GM12878 (cell line): ENCODE measurements at regions not wholly inside any gene's neighbourhood (a gene's known extent, or its start where the extent isn't known, plus 50 kb on each side); places are given as distances from the start of the nearest gene placed in this dataset.

Experiments
- ATAC-seq: fragments of 200-7000 bp; cut with Tn5 transposase; 3 replicates; pipeline ENCODE4 v1.9.1; 2020; ENCODE audit warnings: mild to moderate bottlenecking, moderate library complexity
- BruUV-seq: library from RNA; stranded (reverse); fragments of 400-500 nt; replicated peaks from 2 replicates; lab custom pipeline; 2021; lab: Mats Ljungman, UMichigan
- CTCF ChIA-PET: fragments of 300-600 bp; sonication (Branson Sonifier 250); formaldehyde crosslinking; extraction: SDS; loops from one replicate; lab custom pipeline; 2021; ENCODE audit warnings: inconsistent platforms; lab: Yijun Ruan, JAX
- POLR2A ChIA-PET: fragments of 350-600 bp; formaldehyde crosslinking; extraction: SDS; loops from one replicate; lab custom pipeline; 2021; ENCODE audit warnings: inconsistent platforms; lab: Charles Lee
- RAD21 ChIA-PET: fragments of 300-600 bp; sonication (Branson Sonifier 250); formaldehyde crosslinking; loops from one replicate; lab custom pipeline; 2023; ENCODE audit warnings: antibody characterized with exemption; ENCODE audit not compliant: unreplicated experiment; lab: Charles Lee
- SMC1A ChIA-PET: fragments of 300-600 bp; sonication (Branson Sonifier 250); formaldehyde crosslinking; loops from one replicate; lab custom pipeline; 2023; ENCODE audit not compliant: unreplicated experiment, uncharacterized antibody; lab: Charles Lee
- DNase-seq: peaks from one replicate; pipeline ENCODE4 v3.0.0-alpha.2; 2011; ENCODE audit warnings: low read depth, low spot score
- FAIRE-seq: peaks from 3 replicates; lab custom pipeline; 2011; peaks lifted over from hg19 to GRCh38; lab: Jason Lieb, UNC
- H2AFZ ChIP-seq: 2 replicates; pipeline ENCODE4 v1.6.0; 2011; ENCODE audit warnings: low read depth, low read length, control low read depth; ENCODE audit not compliant: control insufficient read depth
- H3K27ac ChIP-seq: 2 replicates; pipeline ENCODE4 v1.5.1; 2011; ENCODE audit warnings: control low read depth; ENCODE audit not compliant: control insufficient read depth, insufficient read depth
- H3K27me3 ChIP-seq, 2 experiments: replicated peaks in 1 of 2; 2 replicates each; pipeline versions ENCODE4 v1.6.0 to v1.6.1; 2011; ENCODE audit warnings: low read length in 1 of 2; ENCODE audit not compliant: control insufficient read depth in 2 of 2, insufficient read depth in 2 of 2
- H3K36me3 ChIP-seq, 2 experiments: 2 replicates each; pipeline ENCODE4 v1.5.1; 2011; ENCODE audit warnings: low read length in 1 of 2; ENCODE audit not compliant: control insufficient read depth in 2 of 2, insufficient read depth in 2 of 2
- H3K4me1 ChIP-seq: 2 replicates; pipeline ENCODE4 v1.6.1; 2011; ENCODE audit warnings: mild to moderate bottlenecking, low read length, moderate library complexity, mixed read lengths; ENCODE audit not compliant: control insufficient read depth, insufficient read depth
- H3K4me2 ChIP-seq: 2 replicates; pipeline ENCODE4 v1.6.0; 2011; ENCODE audit warnings: control low read depth; ENCODE audit not compliant: control insufficient read depth, insufficient read depth
- H3K4me3 ChIP-seq: fragments of 200-600 bp; sonication (generic); 2 replicates; pipeline ENCODE4 v1.5.1; 2016
- H3K79me2 ChIP-seq: 2 replicates; pipeline ENCODE4 v1.6.0; 2011; ENCODE audit warnings: low read length; ENCODE audit not compliant: control insufficient read depth, insufficient read depth
- H3K9ac ChIP-seq: 2 replicates; pipeline ENCODE4 v1.8.0; 2011; ENCODE audit warnings: low read length, control low read depth, mixed read lengths; ENCODE audit not compliant: control insufficient read depth, insufficient read depth
- H3K9me3 ChIP-seq: replicated peaks from 3 replicates; pipeline ENCODE4 v1.5.1; 2011; ENCODE audit warnings: mild to moderate bottlenecking, low read length; ENCODE audit not compliant: control insufficient read depth, insufficient read depth
- H4K20me1 ChIP-seq: 2 replicates; pipeline ENCODE4 v1.6.0; 2011; ENCODE audit not compliant: control insufficient read depth, insufficient read depth
- FOS ChIP-seq: IDR thresholded peaks from 3 replicates; pipeline ENCODE4 v1.6.1; 2011; ENCODE audit warnings: borderline replicate concordance; ENCODE audit not compliant: insufficient read length; ENCODE audit errors: extremely low read depth
- LARP7 ChIP-seq: fragments of 450-650 bp; IDR thresholded peaks from 2 replicates; pipeline ENCODE4 v1.6.1; 2017; ENCODE audit warnings: mild to moderate bottlenecking
- NBN ChIP-seq: fragments of 450-650 bp; IDR thresholded peaks from 2 replicates; pipeline ENCODE4 v1.6.1; 2016
- NFYA ChIP-seq: IDR thresholded peaks from 2 replicates; pipeline ENCODE4 v1.6.1; 2011; ENCODE audit warnings: low read depth, mild to moderate bottlenecking, low read length, improper control_type of control experiment, borderline replicate concordance
- RELB ChIP-seq: fragments of 450-650 bp; IDR thresholded peaks from 2 replicates; pipeline ENCODE4 v1.6.1; 2017; ENCODE audit warnings: low read depth, mild to moderate bottlenecking, moderate library complexity
- SMAD5 ChIP-seq: IDR thresholded peaks from 2 replicates; pipeline ENCODE4 v1.6.1; 2016; ENCODE audit warnings: antibody characterized with exemption, low read depth
- TCF7 ChIP-seq: IDR thresholded peaks from 2 replicates; pipeline ENCODE4 v1.6.1; 2014; ENCODE audit warnings: antibody characterized with exemption, borderline replicate concordance
- WGBS: methylation state at CpG from one replicate; pipeline ENCODE4 v1.1.6; 2016; ENCODE audit warnings: low lambda C conversion rate; ENCODE audit not compliant: insufficient replicate concordance, insufficient coverage; ENCODE audit errors: missing lambda C conversion rate; 5-methylcytosine and 5-hydroxymethylcytosine counted together
- in situ Hi-C: fragments of 300-500 bp; cut with MboI; formaldehyde crosslinking; loops from 9 replicates; pipeline ENCODE4 v1.14.3; 2018; ENCODE audit warnings: mixed read lengths
- intact Hi-C: fragments of 100-400 bp; cut with micrococcal nuclease; formaldehyde crosslinking; loops from one replicate; pipeline ENCODE4 v1.14.2; 2022; ENCODE audit not compliant: unreplicated experiment

- ChIA-PET CTCF (no interaction called here), SMC1A (interaction anchor here (0.6 to 0.7 kb wide), 2 partner anchors 106 to 147 kb away, joined by 3 read pairs; no protein-coding TSS in a partner anchor)
- no peak overlapping the region for H3K27ac ChIP-seq
- no TSS peak for BruUV-seq
- H3K27me3 ChIP-seq: 0 out of 4 replicates have a peak, but pooled peaks cover 0 to 2% of the 10 kb centered on the region in 2 experiments
- in situ Hi-C loops: no loop called here
- FAIRE-seq: no peak
- 0% methylated on average over 3 of the region's 3 CpGs for WGBS
- no peak overlapping the region for H3K4me3 ChIP-seq
- no peak overlapping the region for H3K4me2 ChIP-seq
- no peaks in the 10 kb centered on the region for H3K4me1 ChIP-seq
- TF ChIP-seq NBN: no peak
- TF ChIP-seq TCF7: no peak
- TF ChIP-seq, all 136 proteins: peak for 0
- DNase-seq (no peak), ATAC-seq (no peak)
- no peak overlapping the region for H3K9ac ChIP-seq
- ChIA-PET POLR2A (no interaction called here), RAD21 (no interaction called here)
- no peaks in the 10 kb centered on the region for H4K20me1 ChIP-seq
- H3K36me3 ChIP-seq: no peaks in the 10 kb centered on the region
- intact Hi-C loops: no loop called here
- no peaks in the 10 kb centered on the region for H3K79me2 ChIP-seq
- no peaks in the 10 kb centered on the region for H3K9me3 ChIP-seq
- H2AFZ ChIP-seq: no peak overlapping the region
Observed at GRCh38 chr9:108639696-108640095, 216.1 kb downstream of the ACTL7B start.

- Histone ChIP-seq H3K27me3 (0 out of 4 replicates have a peak, but pooled peaks cover 0 to 2% of the 10 kb centered on the region in 2 experiments), H3K4me2 (no peak overlapping the region), H3K9ac (no peak overlapping the region), H3K9me3 (no peaks in the 10 kb centered on the region), H2AFZ (no peak overlapping the region), H3K79me2 (no peaks in the 10 kb centered on the region), H3K36me3 (no peaks in the 10 kb centered on the region), H4K20me1 (no peaks in the 10 kb centered on the region), H3K4me1 (no peaks in the 10 kb centered on the region), H3K27ac (no peak overlapping the region), H3K4me3 (no peak overlapping the region)
- ATAC-seq (no peak), DNase-seq (no peak), FAIRE-seq (no peak)
- CTCF ChIA-PET: no interaction called here
- POLR2A ChIA-PET: no interaction called here
- WGBS: 31% methylated on average over 5 of the region's 5 CpGs
- SMC1A ChIA-PET: no interaction called here
- TF ChIP-seq FOS (no peak), LARP7 (no peak), RELB (no peak), SMAD5 (no peak), NFYA (no peak)
- BruUV-seq: no TSS peak
- intact Hi-C loops: no loop called here
- RAD21 ChIA-PET: no interaction called here
- in situ Hi-C loops: no loop called here
Observed at GRCh38 chr9:108639091-108639490, 216.7 kb downstream of the ACTL7B start.
